Liver (tissue), 8 donors: ENCODE measurements at regions not wholly inside any gene's neighbourhood (a gene's known extent, or its start where the extent isn't known, plus 50 kb on each side); places are given as distances from the start of the nearest gene placed in this dataset.

ENCODE experiments used
- DNase-seq: peaks from one replicate; pipeline ENCODE4 v3.0.0-alpha.2; 2017; ENCODE audit warnings: low spot score
- H3K27ac ChIP-seq, 2 donors: one replicate each; pipeline ENCODE4 v1.7.0; 2013; ENCODE audit warnings: inconsistent platforms in 2 of 2, low read length in 2 of 2, control low read depth in 1 of 2, low read depth in 1 of 2, mild to moderate bottlenecking in 1 of 2
- H3K27me3 ChIP-seq, 4 donors: one replicate each; pipeline versions ENCODE4 v1.6.1 to v1.7.0; 2013; ENCODE audit warnings: low read length in 3 of 4, inconsistent platforms in 1 of 4, mild to moderate bottlenecking in 1 of 4, moderate library complexity in 1 of 4; ENCODE audit not compliant: control insufficient read depth in 4 of 4, insufficient read depth in 4 of 4
- H3K36me3 ChIP-seq, 4 donors: one replicate each; pipeline versions ENCODE4 v1.6.1 to v1.7.0; 2013; ENCODE audit warnings: low read length in 3 of 4, mild to moderate bottlenecking in 3 of 4, low read depth in 1 of 4, moderate library complexity in 1 of 4; ENCODE audit not compliant: control insufficient read depth in 4 of 4, insufficient read depth in 3 of 4
- H3K4me1 ChIP-seq, 4 donors: one replicate each; pipeline versions ENCODE4 v1.6.1 to v1.7.0; 2013; ENCODE audit warnings: low read length in 3 of 4, mild to moderate bottlenecking in 3 of 4, moderate library complexity in 1 of 4; ENCODE audit not compliant: control insufficient read depth in 4 of 4, insufficient read depth in 4 of 4
- H3K4me3 ChIP-seq, 3 donors: one replicate each; pipeline versions ENCODE4 v1.6.1 to v1.7.0; 2013; ENCODE audit warnings: low read length in 3 of 3, control low read depth in 1 of 3, low read depth in 1 of 3, mild to moderate bottlenecking in 1 of 3
- H3K9ac ChIP-seq, 2 donors: one replicate each; pipeline ENCODE4 v1.7.0; 2013; ENCODE audit warnings: low read length in 2 of 2, mild to moderate bottlenecking in 2 of 2, moderate library complexity in 2 of 2, control low read depth in 1 of 2, low read depth in 1 of 2
- H3K9me3 ChIP-seq, 4 donors: one replicate each; pipeline versions ENCODE4 v1.6.1 to v1.7.0; 2013; ENCODE audit warnings: low read length in 3 of 4; ENCODE audit not compliant: control insufficient read depth in 4 of 4
- CTCF ChIP-seq: fragments of 150-350 bp; IDR thresholded peaks from 2 replicates; pipeline ENCODE4 v1.5.1; 2017; ENCODE audit warnings: improper control_type of control experiment, low read depth, low read length; ENCODE audit not compliant: missing input control
- EGR1 ChIP-seq, 2 donors: IDR thresholded peaks; 2 replicates each; pipeline ENCODE4 v1.6.1; 2016 to 2018; ENCODE audit warnings: antibody characterized with exemption in 2 of 2, low read depth in 2 of 2
- FOXA1 ChIP-seq: IDR thresholded peaks from 2 replicates; pipeline ENCODE4 v1.6.1; 2016; ENCODE audit warnings: antibody characterized with exemption
- FOXA2 ChIP-seq: IDR thresholded peaks from 2 replicates; pipeline ENCODE4 v1.6.1; 2016; ENCODE audit warnings: antibody characterized with exemption
- GABPA ChIP-seq, 2 donors: IDR thresholded peaks in 1 of 2; conservative IDR thresholded peaks in 1 of 2; 2 replicates each; pipeline ENCODE4 v1.6.1; 2016; ENCODE audit warnings: antibody characterized with exemption in 2 of 2, mild to moderate bottlenecking in 1 of 2, moderate library complexity in 1 of 2
- HNF4A ChIP-seq, 2 donors: conservative IDR thresholded peaks; 2 replicates each; pipeline ENCODE4 v1.6.1; 2016; ENCODE audit warnings: antibody characterized with exemption in 2 of 2, mild to moderate bottlenecking in 2 of 2
- HNF4G ChIP-seq: IDR thresholded peaks from 2 replicates; pipeline ENCODE4 v1.6.1; 2016; ENCODE audit warnings: antibody characterized with exemption
- JUND ChIP-seq, 2 donors: IDR thresholded peaks; 2 replicates each; pipeline ENCODE4 v1.6.1; 2016; ENCODE audit warnings: antibody characterized with exemption in 2 of 2
- NR2F2 ChIP-seq: IDR thresholded peaks from 2 replicates; pipeline ENCODE4 v1.6.1; 2016; ENCODE audit warnings: antibody characterized with exemption
- RAD21 ChIP-seq, 2 donors: IDR thresholded peaks; 2 replicates each; pipeline ENCODE4 v1.6.1; 2016; ENCODE audit warnings: antibody characterized with exemption in 2 of 2, mild to moderate bottlenecking in 2 of 2
- RXRA ChIP-seq, 2 donors: IDR thresholded peaks; 2 replicates each; pipeline ENCODE4 v1.6.1; 2017 to 2018; ENCODE audit warnings: antibody characterized with exemption in 2 of 2, mild to moderate bottlenecking in 1 of 2
- SP1 ChIP-seq: IDR thresholded peaks from 2 replicates; pipeline ENCODE4 v1.6.1; 2018; ENCODE audit warnings: antibody characterized with exemption, mild to moderate bottlenecking
- TAF1 ChIP-seq: conservative IDR thresholded peaks from 2 replicates; pipeline ENCODE4 v1.6.1; 2016; ENCODE audit warnings: antibody characterized with exemption, mild to moderate bottlenecking
- YY1 ChIP-seq: IDR thresholded peaks from 2 replicates; pipeline ENCODE4 v1.6.1; 2016; ENCODE audit warnings: antibody characterized with exemption, mild to moderate bottlenecking
- ZBTB33 ChIP-seq: IDR thresholded peaks from 2 replicates; pipeline ENCODE4 v1.6.1; 2016; ENCODE audit warnings: antibody characterized with exemption
- WGBS: extraction: QIAGEN DNeasy Blood & Tissue Kit; methylation state at CpG from one replicate; pipeline ENCODE4 v1.1.7; 2013; 5-methylcytosine and 5-hydroxymethylcytosine counted together
- TF ChIP-seq, protein P1 (sequence below): IDR thresholded peaks from 2 replicates; pipeline ENCODE4 v1.6.1; 2016; ENCODE audit warnings: antibody characterized with exemption
- TF ChIP-seq, protein P2 (sequence below): IDR thresholded peaks from 2 replicates; pipeline ENCODE4 v1.6.1; 2016; ENCODE audit warnings: antibody characterized with exemption
- TF ChIP-seq, protein P3 (sequence below): IDR thresholded peaks from 2 replicates; pipeline ENCODE4 v1.6.1; 2016; ENCODE audit warnings: antibody characterized with exemption, mild to moderate bottlenecking
- donor health status: healthy.
- donor health status: healthy.
- donor health status: healthy.
- donor health status: healthy.
- donor health status: healthy.

DNA sequence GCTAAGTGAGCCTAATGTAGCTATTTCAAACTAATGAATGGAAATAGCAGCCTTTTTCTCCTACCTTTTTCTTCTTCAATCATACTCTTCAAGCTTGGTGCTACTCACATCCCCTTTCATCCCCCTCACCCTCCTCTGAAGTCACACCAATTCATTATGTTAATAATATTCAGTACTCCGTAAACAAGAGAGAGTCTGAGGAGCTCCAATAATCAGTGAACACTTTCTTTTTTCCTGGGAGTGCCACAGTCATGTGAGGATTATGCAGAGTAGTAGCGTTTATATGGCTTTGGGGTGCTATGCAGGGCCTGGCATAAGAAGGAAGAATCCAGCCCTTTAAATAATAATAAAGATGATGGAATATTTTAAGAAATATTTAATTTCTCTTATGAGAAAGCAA lies 354.3 kb upstream of the CTNND2 start:
- no peak overlapping the region for H3K9ac ChIP-seq
- no peaks in the 10 kb centered on the region for H3K4me1 ChIP-seq
- H3K36me3 ChIP-seq: no peaks in the 10 kb centered on the region
- H3K9me3 ChIP-seq: no peaks in the 10 kb centered on the region
- H3K4me3 ChIP-seq: no peak overlapping the region
- 69% methylated on average over 2 of the region's 2 CpGs for WGBS
- no peak overlapping the region for H3K27ac ChIP-seq
- TF ChIP-seq FOXA1: no peak
- TF ChIP-seq EGR1 (IDR thresholded peaks at IDR 0.05; ENCODE audit: low read depth in 2 of 2): no peak
- no peak for TF ChIP-seq HNF4A (conservative IDR thresholded peaks at IDR 0.05)
- no peaks in the 10 kb centered on the region for H3K27me3 ChIP-seq
- no peak for DNase-seq

DNA sequence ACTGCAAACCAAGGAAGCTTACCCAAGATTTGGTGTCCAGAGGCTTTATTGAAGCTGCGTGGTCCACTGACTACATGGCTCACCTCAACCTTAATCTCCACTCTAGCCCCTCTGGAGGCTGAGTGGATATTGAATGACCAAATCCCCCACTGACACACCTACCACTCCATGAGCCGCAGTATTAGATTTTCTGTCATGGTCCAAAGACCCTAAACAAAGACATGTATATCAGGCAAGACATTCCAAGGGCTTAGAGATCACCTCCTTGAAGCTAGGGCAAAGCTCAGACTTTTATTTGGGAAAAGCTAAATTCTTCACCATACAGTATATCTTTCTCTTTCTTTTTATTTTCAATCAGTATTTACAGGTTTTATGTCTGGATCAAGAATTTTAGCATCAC lies 346.2 kb upstream of the CTNND2 start:
- 80% methylated on average over 2 of the region's 2 CpGs for WGBS

More for the DNA sequence above, 346.2 kb upstream of the CTNND2 start:
- Histone ChIP-seq H3K9me3 (no peaks in the 10 kb centered on the region), H3K27ac (no peak overlapping the region), H3K4me3 (no peak overlapping the region), H3K9ac (no peak overlapping the region), H3K36me3 (no peaks in the 10 kb centered on the region), H3K27me3 (no peaks in the 10 kb centered on the region), H3K4me1 (no peaks in the 10 kb centered on the region)
- no peak for TF ChIP-seq RXRA (IDR thresholded peaks at IDR 0.05)
- no peak for TF ChIP-seq RAD21 (IDR thresholded peaks at IDR 0.05)
- TF ChIP-seq, protein P1, sequence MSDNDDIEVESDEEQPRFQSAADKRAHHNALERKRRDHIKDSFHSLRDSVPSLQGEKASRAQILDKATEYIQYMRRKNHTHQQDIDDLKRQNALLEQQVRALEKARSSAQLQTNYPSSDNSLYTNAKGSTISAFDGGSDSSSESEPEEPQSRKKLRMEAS: no peak
- no peak for TF ChIP-seq NR2F2
- no peak for TF ChIP-seq YY1
- TF ChIP-seq JUND (IDR thresholded peaks at IDR 0.05): no peak
- TF ChIP-seq CTCF: no peak
- no peak for TF ChIP-seq HNF4A (conservative IDR thresholded peaks at IDR 0.05)
- no peak for TF ChIP-seq EGR1 (IDR thresholded peaks at IDR 0.05; ENCODE audit: low read depth in 2 of 2)
- no peak for TF ChIP-seq GABPA (IDR thresholded peaks at IDR 0.05 in 1 of 2, conservative IDR thresholded peaks at IDR 0.05 in 1 of 2)
- TF ChIP-seq, protein P2, sequence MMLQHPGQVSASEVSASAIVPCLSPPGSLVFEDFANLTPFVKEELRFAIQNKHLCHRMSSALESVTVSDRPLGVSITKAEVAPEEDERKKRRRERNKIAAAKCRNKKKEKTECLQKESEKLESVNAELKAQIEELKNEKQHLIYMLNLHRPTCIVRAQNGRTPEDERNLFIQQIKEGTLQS: no peak
- TF ChIP-seq, protein P3, sequence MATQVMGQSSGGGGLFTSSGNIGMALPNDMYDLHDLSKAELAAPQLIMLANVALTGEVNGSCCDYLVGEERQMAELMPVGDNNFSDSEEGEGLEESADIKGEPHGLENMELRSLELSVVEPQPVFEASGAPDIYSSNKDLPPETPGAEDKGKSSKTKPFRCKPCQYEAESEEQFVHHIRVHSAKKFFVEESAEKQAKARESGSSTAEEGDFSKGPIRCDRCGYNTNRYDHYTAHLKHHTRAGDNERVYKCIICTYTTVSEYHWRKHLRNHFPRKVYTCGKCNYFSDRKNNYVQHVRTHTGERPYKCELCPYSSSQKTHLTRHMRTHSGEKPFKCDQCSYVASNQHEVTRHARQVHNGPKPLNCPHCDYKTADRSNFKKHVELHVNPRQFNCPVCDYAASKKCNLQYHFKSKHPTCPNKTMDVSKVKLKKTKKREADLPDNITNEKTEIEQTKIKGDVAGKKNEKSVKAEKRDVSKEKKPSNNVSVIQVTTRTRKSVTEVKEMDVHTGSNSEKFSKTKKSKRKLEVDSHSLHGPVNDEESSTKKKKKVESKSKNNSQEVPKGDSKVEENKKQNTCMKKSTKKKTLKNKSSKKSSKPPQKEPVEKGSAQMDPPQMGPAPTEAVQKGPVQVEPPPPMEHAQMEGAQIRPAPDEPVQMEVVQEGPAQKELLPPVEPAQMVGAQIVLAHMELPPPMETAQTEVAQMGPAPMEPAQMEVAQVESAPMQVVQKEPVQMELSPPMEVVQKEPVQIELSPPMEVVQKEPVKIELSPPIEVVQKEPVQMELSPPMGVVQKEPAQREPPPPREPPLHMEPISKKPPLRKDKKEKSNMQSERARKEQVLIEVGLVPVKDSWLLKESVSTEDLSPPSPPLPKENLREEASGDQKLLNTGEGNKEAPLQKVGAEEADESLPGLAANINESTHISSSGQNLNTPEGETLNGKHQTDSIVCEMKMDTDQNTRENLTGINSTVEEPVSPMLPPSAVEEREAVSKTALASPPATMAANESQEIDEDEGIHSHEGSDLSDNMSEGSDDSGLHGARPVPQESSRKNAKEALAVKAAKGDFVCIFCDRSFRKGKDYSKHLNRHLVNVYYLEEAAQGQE: no peak
- no peak for TF ChIP-seq SP1
- no peak for TF ChIP-seq HNF4G
- TF ChIP-seq FOXA1: no peak
- no peak for TF ChIP-seq ZBTB33
- TF ChIP-seq FOXA2: no peak
- TF ChIP-seq TAF1: no peak
- no peak for DNase-seq
